Dedifferentiated amniotic fluid mesenchymal stem cell (primary cell): ENCODE measurements at regions not wholly inside any gene's neighbourhood (a gene's known extent, or its start where the extent isn't known, plus 50 kb on each side); places are given as distances from the start of the nearest gene placed in this dataset.
A peak's percentile ranks its signal among the peaks of the same experiment; 100 is the strongest.

ENCODE experiments used
- DNase-seq: peaks from one replicate; pipeline ENCODE4 v3.0.0-alpha.2; 2016; ENCODE audit errors: extremely low spot score

DNA sequence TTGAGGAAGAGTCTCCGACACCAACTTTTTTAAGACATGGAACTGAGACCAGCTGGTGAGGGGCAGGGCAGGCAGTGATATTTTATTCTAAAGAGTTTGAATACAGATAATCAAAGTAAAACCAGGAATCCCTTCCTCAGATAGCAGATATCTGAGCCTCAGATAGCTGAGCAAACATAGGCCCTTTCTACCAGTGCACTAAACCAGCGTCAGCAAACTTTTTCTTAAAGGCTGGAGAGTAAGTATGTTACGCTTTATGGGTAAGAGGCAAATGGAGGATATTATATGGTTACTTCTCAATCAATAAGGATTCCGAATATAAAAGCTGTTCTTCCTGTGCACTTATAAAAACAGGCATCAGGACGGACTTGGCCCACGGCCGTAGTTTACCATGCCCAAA lies 73.9 kb downstream of the WNT5A start:
- DNase-seq = no peak

DNA sequence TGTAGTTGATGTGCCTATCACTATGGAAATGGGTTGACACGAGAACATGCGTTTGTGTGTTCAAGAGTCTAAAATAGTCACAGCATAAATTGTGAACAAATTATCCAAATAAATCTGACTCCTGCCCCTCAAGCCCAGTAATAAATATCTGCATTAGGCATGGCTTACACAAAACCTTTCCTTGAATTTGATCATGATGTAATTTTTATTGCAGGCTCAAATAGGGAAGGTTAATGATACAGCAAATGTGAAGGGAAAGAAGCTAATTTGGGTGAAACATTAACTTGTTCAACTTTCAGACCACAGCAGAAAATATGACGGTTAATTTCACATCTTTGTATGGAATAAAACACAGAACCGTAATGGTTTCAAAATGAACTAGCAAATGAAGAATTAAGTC lies 74.6 kb downstream of the WNT5A start:
- DNase-seq = no peak

- DNase-seq = no peak
Measured at GRCh38 chr3:55409806-55410205, 77.3 kb downstream of the WNT5A start.

DNA sequence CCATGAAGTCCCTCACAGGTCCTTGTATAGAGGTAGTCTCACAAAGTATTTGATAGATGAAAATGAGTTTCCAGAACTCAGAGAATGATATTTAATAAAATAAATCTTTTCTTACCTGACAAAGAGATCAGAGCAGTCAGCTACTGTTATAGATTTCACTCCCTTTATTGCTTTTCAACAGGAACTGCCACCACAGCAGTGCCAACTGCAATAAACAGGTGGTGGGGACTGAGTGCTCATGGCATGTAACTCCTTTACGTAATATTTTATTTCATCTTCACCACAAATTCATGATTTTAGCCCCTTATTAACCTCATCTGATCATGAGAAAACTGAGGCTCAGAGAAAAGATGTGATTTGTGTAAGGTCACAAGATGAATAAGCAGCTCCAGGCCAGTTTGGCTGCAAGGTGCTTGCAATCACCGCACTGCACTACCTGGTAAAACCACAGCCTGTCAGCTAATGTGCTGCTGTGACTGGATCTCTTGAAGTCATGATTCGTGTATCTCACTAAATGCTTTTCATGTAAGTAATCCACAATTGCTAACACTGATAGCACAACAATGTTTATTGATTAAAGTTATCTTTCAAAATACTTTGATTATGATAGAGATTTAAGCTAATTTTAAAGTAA lies 78.8 kb downstream of the WNT5A start:
- DNase-seq = no peak

DNA sequence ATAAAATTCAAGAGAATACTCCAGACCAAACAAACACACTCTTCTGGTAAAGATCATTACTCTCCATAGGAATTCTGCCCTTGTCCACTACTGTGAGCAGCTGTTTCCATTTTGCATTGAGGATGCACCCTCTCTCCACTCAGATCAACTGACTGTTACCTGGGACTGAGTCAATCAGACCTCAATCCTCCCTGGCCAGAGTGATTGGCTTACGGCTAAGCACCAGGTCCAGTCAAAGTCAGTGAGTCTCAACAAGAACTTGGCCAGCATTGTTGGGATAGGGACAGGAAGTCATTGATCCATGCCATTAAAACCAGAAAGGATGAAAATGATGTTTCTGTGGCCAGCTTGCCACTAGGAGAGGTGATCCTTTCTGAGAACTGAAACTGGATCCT lies 79.7 kb downstream of the WNT5A start:
- no peak for DNase-seq

GRCh38 chr3:55406696-55407425 lies 80.2 kb downstream of the WNT5A start:
- DNase-seq = no peak

GRCh38 chr3:55405436-55405835 lies 81.7 kb downstream of the WNT5A start:
- no peak for DNase-seq

DNA sequence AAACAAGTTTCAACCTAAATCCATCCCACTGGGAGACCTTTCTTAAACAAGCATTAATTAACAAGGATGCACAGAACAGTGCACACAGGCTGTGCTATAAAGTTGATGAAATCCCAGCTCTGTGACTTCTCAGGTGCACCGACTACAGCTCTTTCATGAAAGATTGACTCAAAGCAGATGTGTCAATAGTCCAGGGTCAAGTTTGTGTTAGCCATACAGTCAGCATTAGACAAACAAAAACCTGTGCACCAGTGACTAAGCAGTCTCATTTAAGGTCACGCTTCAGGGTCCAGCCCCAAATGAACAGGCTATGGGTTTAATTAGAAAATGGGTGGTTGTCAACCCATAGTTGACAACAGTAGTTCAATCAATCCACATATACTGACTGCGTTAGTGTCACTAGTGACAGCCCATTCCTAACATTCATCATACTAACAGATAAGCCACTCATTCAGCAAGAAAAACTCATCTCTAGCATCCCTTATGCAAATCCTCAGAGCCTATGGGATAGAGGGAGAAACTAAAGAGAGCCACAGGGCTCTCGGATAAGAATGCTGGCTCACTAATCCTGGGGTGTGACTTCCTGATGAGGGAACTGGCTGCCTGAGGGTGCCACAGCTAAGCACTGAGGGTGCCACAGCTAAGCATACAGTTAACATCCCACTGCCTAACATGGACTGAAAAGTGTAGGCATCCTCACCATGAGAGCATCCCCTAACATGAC lies 84.1 kb downstream of the WNT5A start:
- DNase-seq = no peak

DNA sequence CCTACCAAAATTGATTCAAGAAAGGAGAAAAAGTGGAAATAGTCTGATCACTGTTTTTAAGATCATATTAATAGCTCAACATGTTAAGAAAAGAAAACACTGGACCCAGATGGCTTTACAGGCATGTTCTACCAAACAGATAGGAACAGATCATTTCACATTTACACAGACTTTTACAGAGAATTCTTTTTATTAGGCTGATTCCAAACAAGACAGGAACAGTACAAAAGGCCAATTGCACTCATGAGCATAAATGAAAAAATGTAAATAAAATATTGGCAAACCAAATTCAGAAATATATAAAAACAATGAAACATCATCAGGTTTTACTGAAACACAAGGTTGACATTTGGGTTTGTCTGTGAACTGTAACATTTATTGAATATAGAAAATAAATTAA lies 106.5 kb downstream of the WNT5A start:
- DNase-seq = no peak

DNA sequence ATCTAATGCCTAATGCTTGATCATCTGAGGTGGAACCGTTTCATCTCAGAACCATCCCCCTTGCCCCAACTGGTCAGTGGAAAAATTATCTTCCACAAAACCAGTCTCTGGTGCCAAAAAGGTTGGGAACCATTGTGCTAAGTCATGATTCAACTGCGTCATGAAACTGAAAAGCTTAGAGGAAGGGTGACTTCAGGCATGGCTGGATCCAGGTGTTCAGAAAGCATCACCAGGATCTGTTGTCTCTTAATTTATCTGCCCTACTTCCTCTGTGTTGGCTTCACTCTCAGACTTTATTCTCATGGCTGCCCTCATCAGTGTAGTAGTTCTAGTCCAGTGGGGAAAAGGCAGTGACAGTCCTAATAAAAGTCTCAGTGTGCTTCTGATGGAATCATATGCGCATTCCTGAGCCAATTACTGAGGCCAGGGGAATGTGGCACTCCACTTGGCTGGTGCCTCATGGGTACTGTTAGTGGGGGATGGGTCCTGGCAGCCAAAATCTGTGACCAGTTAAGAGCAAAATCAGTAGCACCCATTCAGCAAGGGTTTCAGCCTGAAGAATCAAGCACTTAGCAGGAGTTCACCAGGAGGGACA lies 110.3 kb downstream of the WNT5A start:
- DNase-seq = no peak

DNA sequence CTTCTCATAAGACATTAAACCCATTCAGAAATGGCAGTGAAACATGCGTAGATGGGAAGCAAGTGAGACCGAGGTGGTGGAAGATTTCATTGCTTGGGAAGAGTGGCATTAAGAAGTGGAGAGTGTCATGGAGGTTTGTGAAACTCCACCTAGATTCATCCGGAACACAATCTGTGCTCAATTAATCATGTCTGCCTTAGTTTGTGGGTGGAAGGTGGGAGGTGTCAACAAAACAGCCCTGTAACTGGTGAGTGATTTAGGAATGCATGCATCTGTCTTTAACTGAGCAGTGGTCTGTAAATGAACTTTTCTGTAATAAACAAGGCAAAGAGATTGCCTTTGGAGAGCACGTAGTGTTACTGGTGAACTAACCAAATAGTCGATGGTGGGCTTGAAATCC lies 113.7 kb downstream of the WNT5A start:
- DNase-seq = no peak

- DNase-seq = no peak
Measured at GRCh38 chr3:55370272-55370671, 116.8 kb downstream of the WNT5A start.

- no peak for DNase-seq
Measured at GRCh38 chr3:55369141-55369847, 117.8 kb downstream of the WNT5A start.

- DNase-seq = no peak
Measured at GRCh38 chr3:55368366-55368765, 118.7 kb downstream of the WNT5A start.

GRCh38 chr3:55367384-55367783 lies 119.7 kb downstream of the WNT5A start:
- no peak for DNase-seq

DNA sequence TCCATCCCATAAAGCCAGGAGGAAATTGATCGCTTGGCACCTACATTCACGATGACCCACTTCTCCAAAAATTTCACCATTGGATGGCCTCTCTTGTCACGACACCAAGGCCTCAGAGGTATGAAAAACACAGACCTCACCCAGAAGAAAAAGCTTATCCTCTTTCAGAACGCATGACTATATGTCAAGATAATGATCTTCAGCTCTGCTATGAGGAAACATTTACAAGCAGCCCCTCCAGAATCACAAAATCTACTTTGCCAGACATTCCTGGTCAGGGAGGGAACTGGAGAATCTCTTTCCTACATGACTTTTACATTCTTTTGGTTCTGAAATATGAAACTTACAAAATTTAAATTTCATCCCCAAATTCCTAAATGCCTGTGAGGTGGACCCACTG lies 122.7 kb downstream of the WNT5A start:
- peak; percentile 84 for DNase-seq

GRCh38 chr3:55362210-55362960 lies 124.7 kb downstream of the WNT5A start:
- DNase-seq = no peak

GRCh38 chr3:55357796-55358195 lies 129.3 kb downstream of the WNT5A start:
- DNase-seq = no peak

- DNase-seq = no peak
Measured at GRCh38 chr3:55352668-55353067, 134.4 kb downstream of the WNT5A start.

GRCh38 chr3:55349851-55350250 lies 137.3 kb downstream of the WNT5A start:
- DNase-seq = no peak
